Endothelial cell (in vitro differentiated cells): ENCODE measurements at regions not wholly inside any gene's neighbourhood (a gene's known extent, or its start where the extent isn't known, plus 50 kb on each side); places are given as distances from the start of the nearest gene placed in this dataset.

Source experiments
- DNase-seq: peaks from one replicate; pipeline ENCODE4 v3.0.0; 2021; ENCODE audit warnings: low spot score
- H3K27ac Mint-ChIP-seq: one replicate; pipeline ENCODE4 v1.8.0; 2021; ENCODE audit warnings: mixed read lengths, inconsistent platforms; ENCODE audit not compliant: unreplicated experiment
- H3K27me3 Mint-ChIP-seq: one replicate; pipeline ENCODE4 v1.8.0; 2021; ENCODE audit warnings: mild to moderate bottlenecking, moderate library complexity, mixed read lengths, inconsistent platforms; ENCODE audit not compliant: unreplicated experiment
- H3K36me3 Mint-ChIP-seq: one replicate; pipeline ENCODE4 v1.8.0; 2021; ENCODE audit warnings: mild to moderate bottlenecking, low read depth, mixed read lengths, inconsistent platforms; ENCODE audit not compliant: unreplicated experiment
- H3K4me1 Mint-ChIP-seq: one replicate; pipeline ENCODE4 v1.8.0; 2021; ENCODE audit warnings: mild to moderate bottlenecking, mixed read lengths, inconsistent platforms; ENCODE audit not compliant: unreplicated experiment
- H3K4me3 Mint-ChIP-seq: one replicate; pipeline ENCODE4 v1.8.0; 2021; ENCODE audit warnings: mild to moderate bottlenecking, mixed read lengths, inconsistent platforms; ENCODE audit not compliant: unreplicated experiment
- H3K9me3 Mint-ChIP-seq: one replicate; pipeline ENCODE4 v1.8.0; 2021; ENCODE audit warnings: mixed read lengths, inconsistent platforms; ENCODE audit not compliant: unreplicated experiment
- TF ChIP-seq, protein P1 (sequence below): fragments of 200-600 bp; sonication (generic); IDR thresholded peaks from one replicate; pipeline ENCODE4 v1.5.0; 2021; ENCODE audit warnings: antibody characterized with exemption; ENCODE audit not compliant: unreplicated experiment

DNA sequence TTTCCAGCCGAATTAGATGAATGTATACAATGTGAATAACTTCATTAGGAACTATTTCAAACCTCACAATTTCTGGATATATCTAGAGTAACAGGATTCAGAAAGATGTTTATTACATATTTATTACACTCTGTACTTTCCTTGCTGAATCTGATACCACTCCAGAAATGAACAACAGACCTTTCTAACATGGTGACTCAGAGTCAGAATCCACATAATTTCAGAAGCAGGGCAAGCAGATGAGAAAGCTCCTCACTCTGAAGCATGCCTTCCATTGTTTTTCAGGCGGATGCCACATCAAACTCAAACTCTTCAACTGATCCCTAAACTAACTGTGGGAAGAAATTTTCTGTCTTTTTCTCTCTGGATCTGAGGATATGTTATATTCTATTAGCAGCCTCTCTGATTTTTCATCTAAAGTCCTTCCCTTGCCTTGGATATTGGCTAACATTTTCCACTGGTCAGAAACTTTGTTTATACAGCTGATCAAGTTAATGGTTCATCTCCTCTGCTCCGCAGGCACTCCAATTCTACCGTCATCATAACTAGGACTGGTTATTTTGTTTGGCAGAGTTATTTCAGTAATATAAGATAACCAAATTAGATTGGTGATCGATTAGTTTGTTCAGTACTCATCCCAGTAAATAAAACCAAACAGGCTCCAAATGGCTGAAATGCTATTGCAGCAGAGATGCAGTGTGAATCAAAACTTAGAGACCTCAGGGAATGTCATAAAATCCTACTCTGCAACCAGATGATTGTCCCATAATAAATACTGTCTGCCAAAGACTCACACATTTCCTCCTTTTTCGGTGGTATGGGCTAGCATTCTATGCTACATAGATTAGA is 556.0 kb downstream of the EBF1 start:
- H3K27ac Mint-ChIP-seq = no peak overlapping the region
- no peaks in the 10 kb centered on the region for H3K27me3 Mint-ChIP-seq
- H3K4me3 Mint-ChIP-seq = no peak overlapping the region
- no peaks in the 10 kb centered on the region for H3K9me3 Mint-ChIP-seq
- H3K36me3 Mint-ChIP-seq = no peaks in the 10 kb centered on the region
- DNase-seq = no peak
- no peaks in the 10 kb centered on the region for H3K4me1 Mint-ChIP-seq
- TF ChIP-seq, protein P1, sequence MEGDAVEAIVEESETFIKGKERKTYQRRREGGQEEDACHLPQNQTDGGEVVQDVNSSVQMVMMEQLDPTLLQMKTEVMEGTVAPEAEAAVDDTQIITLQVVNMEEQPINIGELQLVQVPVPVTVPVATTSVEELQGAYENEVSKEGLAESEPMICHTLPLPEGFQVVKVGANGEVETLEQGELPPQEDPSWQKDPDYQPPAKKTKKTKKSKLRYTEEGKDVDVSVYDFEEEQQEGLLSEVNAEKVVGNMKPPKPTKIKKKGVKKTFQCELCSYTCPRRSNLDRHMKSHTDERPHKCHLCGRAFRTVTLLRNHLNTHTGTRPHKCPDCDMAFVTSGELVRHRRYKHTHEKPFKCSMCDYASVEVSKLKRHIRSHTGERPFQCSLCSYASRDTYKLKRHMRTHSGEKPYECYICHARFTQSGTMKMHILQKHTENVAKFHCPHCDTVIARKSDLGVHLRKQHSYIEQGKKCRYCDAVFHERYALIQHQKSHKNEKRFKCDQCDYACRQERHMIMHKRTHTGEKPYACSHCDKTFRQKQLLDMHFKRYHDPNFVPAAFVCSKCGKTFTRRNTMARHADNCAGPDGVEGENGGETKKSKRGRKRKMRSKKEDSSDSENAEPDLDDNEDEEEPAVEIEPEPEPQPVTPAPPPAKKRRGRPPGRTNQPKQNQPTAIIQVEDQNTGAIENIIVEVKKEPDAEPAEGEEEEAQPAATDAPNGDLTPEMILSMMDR = no peak

DNA sequence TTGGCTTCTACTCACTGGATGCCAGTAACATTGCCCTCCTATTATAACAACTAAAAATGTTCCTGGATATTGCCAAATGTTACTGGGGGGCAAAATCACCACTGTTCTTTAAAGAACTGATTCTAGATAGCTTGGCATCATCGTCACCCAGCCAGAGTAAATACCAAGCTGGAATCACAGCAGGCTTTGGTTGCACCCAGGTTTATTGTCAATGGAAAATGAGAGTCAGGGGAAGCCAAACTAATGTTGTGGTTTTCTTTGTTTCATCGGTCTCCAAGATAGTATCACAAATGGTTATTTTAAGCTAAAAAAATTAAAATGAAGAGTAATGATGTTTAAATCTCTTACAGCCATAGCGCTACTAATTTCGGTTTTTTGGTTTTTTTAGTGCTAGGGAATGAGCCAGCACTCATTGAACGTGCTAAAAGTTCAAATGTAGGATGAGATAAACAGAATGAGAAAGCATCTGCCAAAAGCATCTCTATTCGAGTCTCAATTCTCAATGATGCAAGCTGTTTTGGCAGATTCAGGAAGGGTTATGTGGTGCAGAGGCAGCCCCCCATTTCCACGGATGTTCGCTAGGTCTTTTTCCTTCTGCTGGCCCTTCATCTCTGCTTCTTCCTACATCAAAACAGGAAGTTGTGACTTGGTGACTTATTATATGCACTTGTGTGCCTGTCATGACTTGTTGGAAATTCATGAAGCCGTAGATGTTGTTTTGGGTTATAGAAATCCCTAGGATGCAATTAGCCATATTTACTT is 558.0 kb downstream of the EBF1 start:
- no peak overlapping the region for H3K27ac Mint-ChIP-seq
- no peaks in the 10 kb centered on the region for H3K4me1 Mint-ChIP-seq
- no peak for DNase-seq
- H3K36me3 Mint-ChIP-seq = no peaks in the 10 kb centered on the region
- no peaks in the 10 kb centered on the region for H3K9me3 Mint-ChIP-seq
- TF ChIP-seq, protein P1 = no peak
- H3K4me3 Mint-ChIP-seq = no peak overlapping the region
- H3K27me3 Mint-ChIP-seq = no peaks in the 10 kb centered on the region

DNA sequence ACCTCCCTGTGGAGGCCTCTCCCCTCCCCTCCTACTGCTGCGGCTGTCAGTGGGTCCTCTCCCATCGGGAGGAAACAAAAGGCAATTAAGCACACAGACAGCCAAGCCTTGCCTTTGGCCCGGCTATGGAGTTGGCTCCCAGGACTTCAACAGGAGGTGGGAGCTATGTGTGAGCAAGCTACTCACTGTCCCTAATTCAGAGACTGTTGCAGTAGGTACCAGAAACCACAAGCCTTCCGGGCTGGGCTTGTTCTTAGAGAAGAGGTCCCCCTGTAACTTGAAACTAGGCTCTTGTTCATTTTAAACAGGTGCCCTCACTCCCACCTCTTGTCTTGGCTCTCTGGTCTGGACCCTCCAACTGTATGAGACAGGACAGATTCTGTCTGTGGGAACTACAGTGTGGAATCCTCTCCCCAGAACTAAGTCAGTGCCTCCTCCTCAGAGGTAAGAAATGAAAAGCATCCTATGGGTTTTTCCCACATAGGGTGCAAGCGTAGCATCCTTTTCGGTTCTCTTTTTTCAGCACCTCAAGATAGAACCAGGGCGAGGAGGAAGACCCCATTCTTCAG is 561.1 kb downstream of the EBF1 start:
- Mint-ChIP-seq H3K27ac (no peak overlapping the region), H3K4me1 (no peaks in the 10 kb centered on the region), H3K27me3 (no peaks in the 10 kb centered on the region), H3K36me3 (no peaks in the 10 kb centered on the region), H3K4me3 (no peak overlapping the region), H3K9me3 (no peaks in the 10 kb centered on the region)
- DNase-seq = no peak
- TF ChIP-seq, protein P1 = no peak

DNA sequence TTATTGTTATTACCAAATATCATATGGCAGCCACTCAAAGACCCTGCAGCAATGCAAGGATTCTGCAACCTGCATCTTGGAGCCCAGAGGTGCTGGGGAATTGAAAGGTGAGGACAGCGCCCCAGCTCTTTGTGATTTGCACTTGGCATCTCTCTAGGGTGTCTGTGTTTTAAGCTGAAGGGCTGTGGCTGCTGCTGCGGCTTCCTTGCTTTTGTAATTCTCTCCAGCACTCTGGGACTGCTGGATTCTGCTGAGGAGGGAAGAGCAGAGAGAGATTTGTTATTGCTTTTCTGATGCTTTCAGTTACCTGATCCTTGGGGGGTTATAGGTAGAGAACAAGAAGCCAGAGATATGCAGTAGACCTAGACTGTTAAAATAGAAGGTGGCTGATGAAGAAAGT is 562.4 kb downstream of the EBF1 start:
- TF ChIP-seq, protein P1 = no peak
- Mint-ChIP-seq H3K27me3 (no peaks in the 10 kb centered on the region), H3K4me3 (no peak overlapping the region), H3K9me3 (no peaks in the 10 kb centered on the region), H3K4me1 (no peaks in the 10 kb centered on the region), H3K27ac (no peak overlapping the region), H3K36me3 (no peaks in the 10 kb centered on the region)
- DNase-seq = no peak
